Transverse colon (tissue), 3 donors: ENCODE measurements at regions not wholly inside any gene's neighbourhood (a gene's known extent, or its start where the extent isn't known, plus 50 kb on each side); places are given as distances from the start of the nearest gene placed in this dataset.

Source experiments
- CTCF ChIP-seq, 5 experiments: fragments of 200-600 bp in 3 of 5; fragments of 450-650 bp in 2 of 5; sonication (generic) in 3 of 5; IDR thresholded peaks; 1 replicate in 2 of 5; 2 replicates in 3 of 5; pipeline ENCODE4 v1.5.1; 2016 to 2017; ENCODE audit warnings: antibody characterized with exemption in 5 of 5, inconsistent platforms in 3 of 5, mild to moderate bottlenecking in 2 of 5, moderate library complexity in 1 of 5
- EP300 ChIP-seq: sonication (generic); formaldehyde crosslinking; IDR thresholded peaks from one replicate; pipeline ENCODE4 v1.6.1; 2017; ENCODE audit warnings: antibody characterized with exemption, low read depth
- POLR2A ChIP-seq: fragments of 450-650 bp; IDR thresholded peaks from one replicate; pipeline ENCODE4 v1.6.1; 2016; ENCODE audit warnings: antibody characterized with exemption, mild to moderate bottlenecking, moderate library complexity

GRCh38 chr11:25562417-25562816 lies 769.5 kb upstream of the ANO3 start:
- TF ChIP-seq CTCF (IDR thresholded peaks at IDR 0.05) (no peak), EP300 (no peak), POLR2A (no peak)
